GM12865 (cell line): ENCODE measurements at regions not wholly inside any gene's neighbourhood (a gene's known extent, or its start where the extent isn't known, plus 50 kb on each side); places are given as distances from the start of the nearest gene placed in this dataset.
"Not testable (repeated sequence)": the region's sequence is repeated elsewhere in the genome, so short reads cannot be mapped to it uniquely, and the experiment has no call there.

ENCODE experiments used
- DNase-seq: peaks from one replicate; pipeline ENCODE4 v3.0.0; 2010; ENCODE audit warnings: low read depth
- H3K4me3 ChIP-seq: 2 replicates; pipeline ENCODE4 v1.5.1; 2011; ENCODE audit warnings: mild to moderate bottlenecking, low read depth, low read length, control low read depth
- TF ChIP-seq, protein P1 (sequence below): IDR thresholded peaks from 2 replicates; pipeline ENCODE4 v1.5.1; 2011; ENCODE audit warnings: low read length, control low read depth, low read depth, inconsistent platforms; ENCODE audit not compliant: insufficient read depth; ENCODE audit errors: missing control alignments

DNA sequence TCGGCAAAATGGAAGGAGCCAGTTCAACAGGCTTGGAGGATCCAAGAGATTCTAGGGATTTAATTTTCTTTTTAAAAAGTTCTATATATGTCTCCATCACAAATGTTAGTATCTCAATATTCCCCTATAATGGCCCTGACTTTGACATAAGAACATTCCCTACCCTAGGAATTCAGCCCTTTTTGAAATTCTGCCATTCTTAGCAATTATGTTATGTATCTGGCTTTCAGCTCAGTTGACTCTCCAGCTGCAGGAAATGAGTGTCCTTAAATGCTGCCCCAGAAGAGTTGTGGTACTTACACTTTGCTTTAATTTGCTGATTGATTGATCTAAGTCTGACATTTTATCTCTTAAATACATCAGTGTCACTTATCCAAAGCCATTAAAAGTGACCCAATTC, 1454.3 kb downstream of the FSTL5 start:
- H3K4me3 ChIP-seq, result no peak overlapping the region
- TF ChIP-seq, protein P1, sequence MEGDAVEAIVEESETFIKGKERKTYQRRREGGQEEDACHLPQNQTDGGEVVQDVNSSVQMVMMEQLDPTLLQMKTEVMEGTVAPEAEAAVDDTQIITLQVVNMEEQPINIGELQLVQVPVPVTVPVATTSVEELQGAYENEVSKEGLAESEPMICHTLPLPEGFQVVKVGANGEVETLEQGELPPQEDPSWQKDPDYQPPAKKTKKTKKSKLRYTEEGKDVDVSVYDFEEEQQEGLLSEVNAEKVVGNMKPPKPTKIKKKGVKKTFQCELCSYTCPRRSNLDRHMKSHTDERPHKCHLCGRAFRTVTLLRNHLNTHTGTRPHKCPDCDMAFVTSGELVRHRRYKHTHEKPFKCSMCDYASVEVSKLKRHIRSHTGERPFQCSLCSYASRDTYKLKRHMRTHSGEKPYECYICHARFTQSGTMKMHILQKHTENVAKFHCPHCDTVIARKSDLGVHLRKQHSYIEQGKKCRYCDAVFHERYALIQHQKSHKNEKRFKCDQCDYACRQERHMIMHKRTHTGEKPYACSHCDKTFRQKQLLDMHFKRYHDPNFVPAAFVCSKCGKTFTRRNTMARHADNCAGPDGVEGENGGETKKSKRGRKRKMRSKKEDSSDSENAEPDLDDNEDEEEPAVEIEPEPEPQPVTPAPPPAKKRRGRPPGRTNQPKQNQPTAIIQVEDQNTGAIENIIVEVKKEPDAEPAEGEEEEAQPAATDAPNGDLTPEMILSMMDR, result no peak
- no peak for DNase-seq

DNA sequence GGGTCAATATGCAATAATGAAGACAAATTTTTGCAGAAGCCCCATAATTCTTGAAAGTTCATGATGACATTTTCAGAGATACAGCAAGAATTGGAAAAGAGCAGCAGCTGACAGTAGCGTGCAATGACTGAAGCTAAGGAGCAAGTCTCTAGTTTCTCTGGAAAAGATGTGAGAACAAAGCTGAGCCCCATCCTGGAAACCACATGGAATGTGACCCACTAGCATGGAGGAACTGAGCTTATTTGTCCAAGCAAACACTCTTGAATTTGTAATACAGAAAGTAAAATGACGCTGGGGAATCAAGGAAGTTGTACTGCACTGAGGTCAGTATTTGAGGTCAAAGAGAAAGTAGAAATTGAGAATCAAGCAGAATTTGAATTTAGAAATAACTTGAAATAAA, 1447.2 kb downstream of the FSTL5 start:
- TF ChIP-seq, protein P1, result no peak
- no peak overlapping the region for H3K4me3 ChIP-seq
- DNase-seq, result no peak

DNA sequence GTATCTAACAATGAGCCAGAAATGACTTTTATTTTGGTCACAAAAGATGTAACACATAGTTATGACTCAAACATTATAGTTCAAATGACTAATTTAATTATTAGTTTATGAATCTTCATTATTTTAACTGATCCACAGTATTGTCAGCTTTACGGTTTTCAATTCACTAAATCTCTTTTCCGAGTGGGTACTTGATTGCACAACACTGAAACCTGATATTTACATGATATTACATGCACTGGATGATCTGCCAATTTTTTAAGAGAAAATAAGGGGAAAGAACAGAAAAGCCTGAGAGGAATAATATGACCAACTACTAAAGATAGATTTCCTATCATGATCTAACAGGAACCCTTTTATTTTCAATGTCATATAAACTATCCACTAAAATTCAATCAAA, 1446.0 kb downstream of the FSTL5 start:
- DNase-seq, result no peak
- H3K4me3 ChIP-seq, result no peak overlapping the region
- TF ChIP-seq, protein P1, result no peak

DNA sequence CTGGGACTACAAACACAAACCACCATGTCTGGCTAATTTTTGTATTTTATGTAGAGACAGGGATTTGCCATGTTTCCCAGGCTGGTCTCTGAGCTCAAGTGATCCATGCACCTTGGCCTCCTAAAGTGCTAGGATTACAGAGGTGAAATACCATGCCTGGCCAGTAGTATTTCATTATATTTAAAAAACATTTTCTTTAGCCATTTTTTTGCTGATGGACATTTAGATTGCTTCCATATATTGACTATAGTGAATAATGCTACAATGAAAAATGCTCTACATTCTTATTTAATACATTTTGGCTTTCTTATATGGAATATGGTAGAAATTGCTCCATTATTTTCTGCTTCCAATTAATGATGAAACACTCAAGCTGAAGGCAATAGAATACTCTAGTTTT, 1439.7 kb downstream of the FSTL5 start:
- TF ChIP-seq, protein P1, result no peak
- DNase-seq, result no peak
- no peak overlapping the region for H3K4me3 ChIP-seq

DNA sequence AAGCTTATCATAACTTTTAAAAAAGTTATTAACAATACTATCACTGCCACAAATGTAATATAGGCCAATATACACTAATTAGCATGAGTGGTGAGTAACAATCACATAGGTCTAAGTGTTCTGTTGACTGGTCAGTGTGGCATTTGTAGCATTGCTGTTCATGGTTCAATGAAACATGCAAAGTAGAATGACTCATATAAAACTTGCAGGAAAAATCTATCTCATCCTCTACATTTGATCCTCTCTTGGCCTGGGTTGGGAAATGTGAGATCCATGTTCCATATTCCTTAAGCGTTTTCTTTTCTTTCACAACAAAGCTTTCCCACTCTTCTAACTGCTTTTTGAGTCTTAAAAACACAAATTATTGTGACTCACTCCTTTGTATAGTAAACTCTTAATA, 1418.7 kb downstream of the FSTL5 start:
- TF ChIP-seq, protein P1, result no peak
- H3K4me3 ChIP-seq, result no peak overlapping the region
- DNase-seq, result no peak

DNA sequence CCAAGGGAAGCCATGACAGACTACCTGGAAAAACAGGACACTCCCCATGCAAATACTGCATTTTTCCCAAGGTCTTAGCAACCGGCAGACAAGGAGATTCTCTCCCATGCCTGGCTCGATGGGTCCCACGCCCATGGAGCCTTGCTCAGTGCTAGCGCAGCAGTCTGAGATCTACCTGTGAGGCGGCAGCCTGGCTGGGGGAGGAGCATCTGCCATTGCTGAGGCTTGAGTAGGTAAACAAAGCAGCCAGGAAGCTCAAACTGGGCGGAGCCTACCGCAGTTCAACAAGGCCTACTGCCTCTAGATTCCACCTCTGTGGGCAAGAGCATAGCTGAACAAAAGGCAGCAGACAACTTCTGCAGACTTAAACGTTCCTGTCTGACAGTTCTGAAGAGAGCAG, 1417.2 kb downstream of the FSTL5 start:
- DNase-seq, H3K4me3 ChIP-seq: not testable (repeated sequence)

DNA sequence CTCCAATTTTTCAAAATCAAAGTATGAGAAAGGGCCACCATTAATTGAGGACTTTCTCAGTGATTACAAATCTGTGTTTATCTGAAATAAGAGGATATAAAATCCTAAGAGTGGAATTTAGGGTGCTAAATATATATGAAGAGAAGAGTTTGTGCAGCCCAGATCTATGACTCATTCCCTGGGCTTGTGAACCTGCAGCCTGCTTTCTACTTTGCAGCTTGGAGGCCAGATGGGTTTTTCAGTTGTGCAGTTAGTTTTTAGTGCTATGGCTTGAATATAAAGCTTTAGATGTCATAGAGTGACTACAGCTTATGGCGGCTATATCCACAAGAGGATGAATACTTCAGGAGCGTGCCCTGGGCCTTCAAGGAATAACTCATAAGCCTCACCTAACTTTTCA, 1391.1 kb downstream of the FSTL5 start:
- no peak overlapping the region for H3K4me3 ChIP-seq
- TF ChIP-seq, protein P1, result no peak
- DNase-seq, result no peak

DNA sequence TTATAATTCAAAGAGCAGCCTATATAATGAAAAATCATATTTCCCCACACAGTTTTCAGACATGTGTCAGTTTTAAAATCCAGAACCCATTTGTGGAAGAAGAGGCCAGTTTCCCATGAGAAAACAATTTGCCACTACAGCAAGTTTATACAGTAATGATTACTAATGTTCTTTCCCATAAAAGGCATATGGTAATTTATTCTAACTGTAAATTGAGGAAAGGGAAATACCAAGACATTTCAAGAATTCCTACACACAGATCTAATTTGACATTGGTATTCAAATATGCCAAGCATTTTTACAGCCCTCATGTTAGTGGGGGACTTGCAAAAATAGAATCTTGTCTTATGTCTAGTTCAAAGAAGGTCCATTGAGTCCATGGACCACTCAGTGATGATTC, 1368.6 kb downstream of the FSTL5 start:
- H3K4me3 ChIP-seq, result no peak overlapping the region
- TF ChIP-seq, protein P1, result no peak
- DNase-seq, result no peak
